Neural cell (in vitro differentiated cells): ENCODE measurements at regions not wholly inside any gene's neighbourhood (a gene's known extent, or its start where the extent isn't known, plus 50 kb on each side); places are given as distances from the start of the nearest gene placed in this dataset.

Experiments
- CTCF ChIP-seq: fragments of 450-650 bp; IDR thresholded peaks from 2 replicates; pipeline ENCODE4 v1.5.1; 2014; ENCODE audit warnings: antibody characterized with exemption, mild to moderate bottlenecking, moderate library complexity; ENCODE audit not compliant: poor library complexity, severe bottlenecking
- EZH2 ChIP-seq: fragments of 200-600, 300-800 bp; shearing (Covaris generic), sonication (generic); IDR thresholded peaks from 2 replicates; pipeline ENCODE4 v1.6.1; 2014; ENCODE audit warnings: antibody characterized with exemption, low read length, borderline replicate concordance, mild to moderate bottlenecking; ENCODE audit not compliant: insufficient read depth, poor library complexity, severe bottlenecking
- POLR2AphosphoS5 ChIP-seq: IDR thresholded peaks from 2 replicates; pipeline ENCODE4 v1.6.1; 2012
- RAD21 ChIP-seq: fragments of 450-650 bp; conservative IDR thresholded peaks from 2 replicates; pipeline ENCODE4 v1.6.1; 2014; ENCODE audit warnings: antibody characterized with exemption, mild to moderate bottlenecking, moderate library complexity

GRCh38 chr5:73392775-73393174, 55.8 kb downstream of the FOXD1 start:
- no peak for TF ChIP-seq RAD21
- TF ChIP-seq POLR2AphosphoS5: no peak
- TF ChIP-seq CTCF: no peak
- TF ChIP-seq EZH2: no peak
